GM19395 (cell line): ENCODE measurements at regions not wholly inside any gene's neighbourhood (a gene's known extent, or its start where the extent isn't known, plus 50 kb on each side); places are given as distances from the start of the nearest gene placed in this dataset.
A peak's percentile ranks its signal among the peaks of the same experiment; 100 is the strongest.
"Not testable (repeated sequence)": the region's sequence is repeated elsewhere in the genome, so short reads cannot be mapped to it uniquely, and the experiment has no call there.

Experiments used
- ATAC-seq: cut with Tn5 transposase; IDR thresholded peaks from one replicate; pipeline ENCODE4 v1.9.1; 2021; ENCODE audit warnings: mild to moderate bottlenecking, moderate library complexity; ENCODE audit not compliant: unreplicated experiment

DNA sequence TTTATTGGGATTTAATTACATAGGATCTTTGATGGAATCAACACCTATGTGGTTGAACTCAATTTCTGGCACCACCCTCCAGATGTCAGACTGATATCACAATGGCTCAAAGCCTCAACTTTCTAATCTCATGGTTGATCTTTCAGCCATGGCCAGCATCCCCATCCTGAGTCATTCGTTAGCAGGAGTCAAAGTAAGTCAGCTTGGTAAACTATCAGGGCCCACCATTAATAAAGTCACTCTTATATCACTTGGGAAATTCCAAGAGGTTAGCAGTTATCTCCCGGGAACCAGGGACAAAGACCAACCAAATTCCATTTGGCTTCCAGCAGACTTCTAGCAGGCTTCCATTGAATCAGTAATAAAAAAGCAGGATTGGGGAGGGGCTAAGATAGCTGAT is 50.7 kb upstream of the TNFSF4 start:
- no peak for ATAC-seq

- no peak for ATAC-seq
Measured at GRCh38 chr1:173258479-173259264, 51.5 kb upstream of the TNFSF4 start.

- ATAC-seq = not testable (repeated sequence)
Measured at GRCh38 chr1:173260329-173260728, 53.2 kb upstream of the TNFSF4 start.

DNA sequence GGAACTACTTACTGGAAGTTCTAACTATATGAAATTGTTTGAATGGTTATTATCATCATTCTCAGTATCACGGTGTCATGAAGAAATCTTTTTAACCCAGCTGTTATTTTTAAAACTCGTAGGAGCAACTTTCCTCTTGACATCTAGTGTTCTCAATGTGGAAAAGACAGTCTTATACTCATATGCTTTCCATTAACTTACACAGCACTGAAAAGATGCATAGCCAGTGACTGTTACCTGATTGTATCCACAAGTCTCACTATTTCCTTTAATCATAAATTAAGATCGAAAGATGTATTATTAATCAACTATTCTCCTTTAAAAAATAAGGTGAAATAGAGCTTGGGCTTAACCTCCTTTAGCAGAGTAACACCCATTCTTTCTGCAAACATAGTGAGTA is 59.7 kb upstream of the TNFSF4 start:
- ATAC-seq = no peak

DNA sequence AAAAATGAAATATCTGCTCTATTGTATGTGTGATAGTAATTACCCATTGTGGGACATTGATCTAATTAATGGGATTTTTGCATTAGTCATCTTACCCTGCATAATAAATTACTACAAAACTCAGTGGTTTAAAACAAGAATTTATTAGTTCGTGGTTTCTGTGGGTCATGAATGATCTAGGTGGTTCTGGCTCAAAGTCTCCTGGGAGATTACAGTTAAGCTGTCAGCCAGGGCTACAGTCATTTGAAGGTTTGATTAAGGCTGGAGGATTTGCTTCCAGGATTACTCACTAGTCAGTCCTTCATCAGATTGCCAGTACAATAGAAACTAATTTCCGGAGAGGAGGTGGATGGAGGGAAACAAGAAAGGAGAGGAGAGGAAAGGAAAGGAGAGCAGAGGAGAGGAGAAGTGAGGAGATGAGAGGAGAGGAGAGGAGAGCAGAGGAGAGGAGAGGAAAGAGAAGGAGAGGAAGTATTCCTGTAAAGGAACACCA is 60.4 kb upstream of the TNFSF4 start:
- no peak for ATAC-seq

GRCh38 chr1:173268261-173268660 is 61.1 kb upstream of the TNFSF4 start:
- no peak for ATAC-seq

GRCh38 chr1:173268786-173269277 is 61.7 kb upstream of the TNFSF4 start:
- no peak for ATAC-seq

- ATAC-seq = no peak
Measured at GRCh38 chr1:173269490-173270230, 62.5 kb upstream of the TNFSF4 start.

DNA sequence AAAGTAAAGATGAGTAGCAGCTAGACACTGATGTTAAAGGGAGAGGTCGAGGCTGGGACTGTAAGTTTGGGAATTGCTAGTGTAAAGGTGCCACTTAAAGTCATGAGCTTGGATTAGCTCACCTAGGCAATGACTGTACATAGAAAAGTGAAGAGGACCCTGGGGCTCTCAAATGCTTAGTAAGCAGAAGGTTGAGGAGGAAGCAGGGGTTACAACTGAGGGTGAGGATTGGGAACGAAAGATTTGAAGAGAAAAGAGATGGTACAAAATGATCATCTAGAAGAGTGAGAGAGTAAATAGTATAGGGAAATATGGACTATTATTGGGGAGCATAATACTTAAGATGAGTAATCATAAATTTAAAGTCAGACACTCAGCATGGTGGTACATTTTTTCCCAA is 63.1 kb upstream of the TNFSF4 start:
- no peak for ATAC-seq

DNA sequence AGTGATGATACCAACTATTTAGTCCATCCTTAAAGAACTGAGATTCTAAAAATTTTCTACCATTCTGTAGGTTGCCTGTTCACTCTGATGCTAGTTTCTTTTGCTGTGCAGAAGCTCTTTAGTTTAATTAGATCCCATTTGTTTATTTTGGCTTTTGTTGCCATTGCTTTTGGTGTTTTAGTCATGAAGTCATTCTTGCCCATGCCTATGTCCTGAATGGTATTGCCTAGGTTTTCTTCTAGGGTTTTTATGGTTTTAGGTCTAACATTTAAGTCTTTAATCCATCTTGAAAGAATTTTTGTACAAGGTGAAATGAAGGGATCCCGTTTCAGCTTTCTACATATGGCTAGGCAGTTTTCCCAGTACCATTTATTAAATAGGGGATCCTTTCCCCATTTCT is 63.9 kb upstream of the TNFSF4 start:
- not testable (repeated sequence) for ATAC-seq

DNA sequence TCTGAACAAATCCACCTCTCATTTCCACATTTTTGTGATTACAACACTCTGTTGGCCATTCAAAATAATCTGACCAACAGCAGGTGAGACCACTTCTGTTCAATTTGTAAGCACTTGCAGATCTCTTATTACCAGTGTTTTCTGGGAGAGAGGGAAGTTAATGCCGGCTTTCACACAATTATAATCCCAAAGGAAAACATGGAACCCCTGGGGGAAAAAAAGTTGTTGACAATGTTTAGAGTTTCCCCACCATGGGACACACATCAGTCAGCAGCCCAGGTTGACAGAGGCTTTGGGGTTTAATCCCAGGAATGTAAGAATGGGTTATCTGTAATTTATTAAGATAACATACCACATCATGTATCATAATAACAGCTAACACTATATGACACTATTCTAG is 68.4 kb upstream of the TNFSF4 start:
- no peak for ATAC-seq

GRCh38 chr1:173276922-173277800 is 70.0 kb upstream of the TNFSF4 start:
- ATAC-seq = peak; percentile 94

- no peak for ATAC-seq
Measured at GRCh38 chr1:173280899-173281660, 73.9 kb upstream of the TNFSF4 start.

DNA sequence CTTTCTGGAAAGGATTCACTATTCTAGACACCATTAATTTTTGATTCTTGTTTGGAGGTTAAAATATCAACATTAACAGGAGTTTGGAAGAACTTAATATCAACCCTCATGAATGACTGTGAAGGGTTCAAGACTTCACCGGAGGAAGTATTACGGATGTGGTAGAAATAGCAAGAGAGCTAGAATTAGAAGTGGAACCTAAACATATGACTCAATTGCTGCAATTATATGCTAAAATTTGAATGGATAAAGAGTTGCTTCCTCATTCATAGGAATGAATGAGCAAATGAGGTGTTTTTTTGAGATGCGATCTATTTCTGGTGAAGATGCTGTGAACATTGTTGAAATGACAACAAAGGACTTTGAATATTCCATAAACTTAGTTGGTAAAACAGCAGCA is 77.9 kb upstream of the TNFSF4 start:
- no peak for ATAC-seq

DNA sequence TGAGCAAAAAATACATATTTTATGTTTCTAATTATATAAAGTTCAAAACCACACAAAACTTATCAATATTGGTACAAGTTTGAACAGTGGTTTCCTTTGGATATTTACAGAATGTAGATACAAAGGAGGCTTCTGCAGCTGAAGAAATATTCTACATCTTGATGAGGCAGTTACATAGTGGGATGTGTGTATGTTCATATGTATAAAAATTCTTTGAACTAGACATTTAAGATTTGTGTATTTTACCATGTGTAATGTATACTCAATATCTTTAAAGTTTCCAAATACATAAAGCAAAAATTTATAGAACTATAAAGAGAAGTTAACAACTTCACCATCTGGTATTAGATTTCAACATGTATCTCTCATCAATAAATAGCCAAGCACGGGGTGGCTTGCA is 80.7 kb upstream of the TNFSF4 start:
- ATAC-seq = no peak

DNA sequence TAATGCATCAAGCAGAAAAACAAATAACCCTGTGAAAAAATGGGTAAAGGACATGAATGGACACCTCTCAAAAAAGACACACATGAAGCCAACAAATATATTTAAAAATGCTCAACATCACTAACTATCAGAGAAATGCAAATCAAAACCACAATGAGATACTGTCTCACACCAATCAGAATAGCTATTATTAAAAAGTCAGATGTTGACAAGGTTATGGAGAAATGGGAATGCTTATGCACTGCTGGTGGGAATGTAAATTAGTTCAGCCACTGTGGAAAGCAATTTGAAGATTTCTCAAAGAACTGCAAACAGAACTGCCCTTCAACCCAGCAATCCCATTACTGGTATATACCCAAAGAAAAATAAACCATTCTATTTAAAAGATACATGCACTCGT is 86.6 kb upstream of the TNFSF4 start:
- no peak for ATAC-seq

DNA sequence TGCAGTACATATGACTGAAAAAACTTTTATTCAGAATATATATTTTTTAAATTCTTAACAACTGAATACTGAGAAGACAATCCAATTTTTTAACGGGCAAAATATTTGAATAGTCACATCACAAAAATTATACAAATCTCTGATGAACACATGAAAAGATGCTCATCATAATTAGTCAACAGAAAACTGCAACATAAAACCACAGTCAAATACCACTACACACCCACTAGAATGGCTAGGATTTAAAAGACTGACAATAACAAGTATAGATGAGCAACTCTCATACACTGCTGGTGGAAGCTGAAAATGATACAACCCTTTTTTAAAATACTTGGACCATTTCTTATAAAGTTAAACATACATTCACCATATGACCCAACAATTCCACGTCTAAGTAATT is 87.7 kb upstream of the TNFSF4 start:
- ATAC-seq = no peak

DNA sequence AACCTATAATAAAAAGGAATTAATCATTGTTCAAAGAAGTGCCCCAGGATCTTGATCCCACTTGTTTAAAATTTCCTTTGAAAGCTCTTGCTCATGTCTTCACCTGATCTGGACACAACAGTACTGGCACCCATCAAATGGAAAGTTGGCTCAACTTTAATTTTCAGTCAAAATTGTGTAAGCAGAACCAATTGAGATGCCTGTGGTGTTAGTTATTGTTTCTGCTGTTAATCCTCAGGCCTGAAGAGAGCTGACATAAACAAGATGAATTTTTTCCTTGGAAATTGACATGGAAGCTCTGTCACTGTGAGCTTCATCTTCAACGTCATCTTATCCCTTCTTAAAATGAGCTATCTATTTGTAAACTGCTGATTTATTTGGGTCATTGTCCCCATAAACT is 88.3 kb upstream of the TNFSF4 start:
- ATAC-seq = no peak

DNA sequence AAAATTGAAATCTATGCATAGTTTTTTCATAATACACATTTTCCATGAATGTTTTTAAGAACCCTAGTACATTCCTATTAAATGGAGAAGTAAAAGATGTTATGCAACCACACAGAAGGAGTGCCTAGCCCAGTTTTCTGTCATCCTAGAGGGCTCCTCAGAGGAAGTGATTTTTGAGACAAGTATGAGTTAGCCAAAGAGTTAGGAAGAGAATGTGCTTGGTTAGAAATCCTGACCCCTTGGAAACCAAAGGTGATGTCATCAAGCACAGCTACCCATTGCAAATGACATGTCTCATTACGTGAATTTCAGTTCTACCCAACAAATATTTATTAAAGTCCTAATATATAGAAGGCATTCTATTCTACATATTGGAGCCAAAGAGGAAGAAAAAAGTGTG is 88.9 kb upstream of the TNFSF4 start:
- no peak for ATAC-seq

DNA sequence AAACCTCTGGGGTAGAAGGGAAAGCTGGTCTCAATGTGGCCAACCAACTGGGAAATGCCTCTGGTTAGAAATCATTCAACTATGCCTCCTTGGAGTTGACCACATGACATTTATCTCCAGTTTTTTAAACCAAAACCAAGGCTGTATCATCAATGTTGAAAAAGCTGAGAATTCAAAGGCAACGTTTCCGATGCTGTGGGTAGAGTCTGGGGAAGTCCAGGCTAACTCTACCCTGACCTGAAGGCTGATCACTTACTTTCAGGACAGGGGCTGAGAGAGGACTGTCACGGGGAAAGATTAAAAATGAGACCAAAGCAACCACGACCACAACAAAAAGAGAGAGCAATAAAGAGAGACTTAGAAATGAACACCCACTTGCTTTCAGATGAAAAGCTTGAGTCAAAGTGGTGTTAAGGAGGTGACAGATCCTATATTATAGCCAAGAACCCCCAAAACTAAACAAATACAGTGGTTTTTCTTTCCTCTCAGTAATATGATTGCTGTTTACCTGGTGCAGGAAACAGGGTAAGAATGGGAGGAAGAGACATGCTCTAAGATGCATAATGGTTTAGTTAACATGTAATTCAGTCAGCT is 90.8 kb upstream of the TNFSF4 start:
- peak; percentile 93 for ATAC-seq
